GM10248 (cell line): ENCODE measurements at regions not wholly inside any gene's neighbourhood (a gene's known extent, or its start where the extent isn't known, plus 50 kb on each side); places are given as distances from the start of the nearest gene placed in this dataset.

ENCODE experiments used
- CTCF ChIA-PET: fragments of 300-600 bp; sonication (Branson Sonifier 250); formaldehyde crosslinking; extraction: SDS; loops from one replicate; lab custom pipeline; 2021; ENCODE audit warnings: antibody characterized with exemption; lab: Yijun Ruan, JAX
- POLR2A ChIA-PET: fragments of 350-650 bp; sonication (Branson Sonifier 250); formaldehyde crosslinking; extraction: SDS; loops from one replicate; lab custom pipeline; 2020; ENCODE audit warnings: antibody characterized with exemption; lab: Yijun Ruan, JAX
- DNase-seq: peaks from one replicate; pipeline ENCODE4 v3.0.0; 2012; ENCODE audit errors: extremely low spot score
- CTCF ChIP-seq: IDR thresholded peaks from 2 replicates; pipeline ENCODE4 v1.5.1; 2012; ENCODE audit warnings: mild to moderate bottlenecking, low read depth; ENCODE audit errors: extremely low read depth, missing control alignments, control extremely low read depth

DNA sequence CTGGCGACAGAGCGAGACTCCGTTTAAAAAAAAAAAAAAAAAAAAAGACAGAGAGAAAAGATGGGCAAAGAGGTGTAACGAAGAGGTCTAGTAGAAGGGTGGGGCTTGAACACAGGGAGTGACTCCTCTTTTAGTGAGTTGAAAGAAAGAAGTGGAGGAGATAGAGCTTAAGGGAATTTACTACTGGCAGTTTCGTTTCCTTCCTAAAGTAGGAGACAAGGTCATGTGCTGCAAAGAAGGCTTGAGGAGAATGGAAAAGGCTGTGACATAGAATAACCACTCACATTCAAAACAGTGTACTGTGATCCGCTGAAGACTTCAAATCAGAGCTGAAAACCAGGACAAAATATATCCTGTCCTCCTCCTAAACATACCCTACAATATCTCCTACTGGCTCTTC is 63.8 kb upstream of the EIF2S2 start:
- TF ChIP-seq CTCF = no peak
- ChIA-PET CTCF (interaction anchor here (1.5 to 1.7 kb wide), 2 partner anchors 15 to 918 kb away, joined by 3 to 6 read pairs; no protein-coding TSS in a partner anchor), POLR2A (no interaction called here)
- DNase-seq = no peak

- TF ChIP-seq CTCF = no peak
- POLR2A ChIA-PET = no interaction called here
- no peak for DNase-seq
- CTCF ChIA-PET = interaction anchor here (1.3 kb wide), 1 partner anchor 593 kb away, joined by 3 read pairs; no protein-coding TSS in a partner anchor
These were observed 64.2 kb upstream of the ASIP start for GRCh38 chr20:34177052-34177451.

GRCh38 chr20:34179637-34180360 is 61.4 kb upstream of the ASIP start:
- no peak for DNase-seq
- TF ChIP-seq CTCF = no peak
- CTCF ChIA-PET = no interaction called here
- POLR2A ChIA-PET = no interaction called here

DNA sequence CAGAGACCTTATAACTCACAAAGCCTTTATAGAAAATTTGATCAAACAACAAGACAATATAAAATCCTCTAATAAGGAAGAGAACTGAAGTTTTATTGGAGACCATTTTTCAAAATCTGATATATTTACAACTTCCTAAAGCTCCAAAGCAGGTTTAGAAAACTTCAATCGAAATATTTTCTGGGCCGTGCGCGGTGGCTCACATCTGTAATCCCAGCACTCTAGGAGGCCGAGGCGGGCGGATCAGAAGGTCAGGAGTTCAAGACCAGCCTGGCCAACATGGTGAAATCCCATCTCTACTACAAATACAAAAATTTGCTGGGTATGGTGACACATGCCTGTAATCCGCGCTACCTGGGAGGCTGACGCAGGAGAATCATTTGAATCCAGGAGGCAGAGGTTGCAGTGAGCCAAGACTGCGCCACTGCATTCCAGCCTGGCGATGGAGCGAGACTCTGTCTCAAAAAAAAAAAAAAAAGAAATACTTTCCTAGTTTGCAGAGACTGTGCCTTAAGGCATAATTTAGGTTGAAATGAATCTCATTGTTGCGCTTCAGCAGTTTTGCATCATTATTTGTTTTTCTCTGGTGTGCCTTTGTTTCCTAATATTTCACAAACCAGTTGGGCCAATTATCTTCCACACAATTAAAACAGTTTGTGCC is 60.6 kb upstream of the ASIP start:
- no peak for TF ChIP-seq CTCF
- POLR2A ChIA-PET = interaction anchor here (0.6 kb wide), 1 partner anchor 67 kb away, joined by 6 read pairs; no protein-coding TSS in a partner anchor
- CTCF ChIA-PET = interaction anchor here (2.9 kb wide), 1 partner anchor 11 kb away, joined by 10 read pairs; no protein-coding TSS in a partner anchor
- DNase-seq = no peak

DNA sequence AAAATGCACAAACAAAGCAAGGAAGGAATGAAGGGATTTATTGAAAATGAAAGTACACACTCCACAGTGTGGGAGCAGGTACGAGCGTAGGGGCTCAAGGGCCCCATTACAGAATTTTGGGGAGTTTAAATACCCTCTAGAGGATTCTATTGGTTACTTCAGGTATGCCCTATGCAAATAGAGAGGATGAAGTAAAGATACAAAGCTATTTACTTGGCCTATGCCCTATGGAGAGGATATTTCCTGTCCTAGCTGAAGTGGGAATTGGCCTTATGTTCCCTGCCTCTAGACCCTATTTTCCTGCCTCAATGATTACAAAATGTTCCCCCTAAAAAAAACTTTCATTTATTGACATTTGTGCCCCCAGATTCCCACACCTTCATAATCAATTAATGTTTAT is 59.7 kb upstream of the ASIP start:
- POLR2A ChIA-PET = no interaction called here
- no peak for TF ChIP-seq CTCF
- CTCF ChIA-PET = interaction anchor here (2.9 kb wide), 1 partner anchor 10 kb away, joined by 10 read pairs; no protein-coding TSS in a partner anchor

DNA sequence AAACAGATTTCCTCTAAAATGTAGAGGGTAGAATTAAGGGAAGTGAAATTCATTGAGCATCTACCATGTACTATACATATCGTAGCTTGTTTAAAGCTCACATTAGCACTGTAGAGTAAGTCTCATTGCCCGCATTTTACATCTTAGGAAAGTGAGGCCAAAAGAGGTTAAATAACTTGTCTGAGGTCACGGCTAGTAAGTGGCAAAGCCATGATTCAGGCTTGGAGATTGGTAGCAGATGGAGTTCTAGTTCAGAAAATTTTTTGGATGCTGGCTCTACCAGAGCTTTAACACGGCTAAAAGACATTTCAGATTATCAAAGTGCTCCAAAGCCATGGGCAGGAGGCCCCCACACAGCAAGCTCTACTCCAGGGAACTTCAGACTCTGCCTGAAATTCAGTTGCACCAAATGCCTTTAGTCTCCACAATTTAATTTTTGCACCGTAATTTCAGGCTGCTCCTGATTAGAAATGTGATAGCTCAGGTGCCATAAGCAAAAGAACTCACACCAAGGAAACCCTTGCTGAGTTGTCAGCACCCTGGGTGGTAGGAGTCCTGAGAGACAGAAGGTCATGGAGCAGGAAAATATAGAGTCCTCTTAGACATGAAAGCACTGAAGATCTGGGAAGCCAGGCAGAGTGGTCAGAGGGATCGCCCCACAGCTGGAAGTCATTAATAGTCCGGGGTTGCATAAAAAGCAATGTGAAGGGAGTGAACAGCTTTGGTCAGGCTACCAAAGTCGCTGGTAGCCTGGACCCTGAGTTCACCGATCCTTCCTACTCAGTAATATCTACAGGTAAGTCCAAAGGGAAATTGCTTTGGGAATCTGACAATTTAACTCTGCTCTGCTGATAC is 55.2 kb upstream of the ASIP start:
- TF ChIP-seq CTCF = no peak
- CTCF ChIA-PET = interaction anchor here (1.0 to 1.4 kb wide), 3 partner anchors 9 to 584 kb away, joined by 3 to 4 read pairs (median 3); no protein-coding TSS in a partner anchor
- DNase-seq = no peak
- POLR2A ChIA-PET = no interaction called here

More for the DNA sequence above, 59.7 kb upstream of the ASIP start:
- DNase-seq = no peak
